GM21360 (cell line): ENCODE measurements at regions not wholly inside any gene's neighbourhood (a gene's known extent, or its start where the extent isn't known, plus 50 kb on each side); places are given as distances from the start of the nearest gene placed in this dataset.
"Not testable (repeated sequence)": the region's sequence is repeated elsewhere in the genome, so short reads cannot be mapped to it uniquely, and the experiment has no call there.

Experiments used
- ATAC-seq: cut with Tn5 transposase; IDR thresholded peaks from one replicate; pipeline ENCODE4 v1.9.1; 2021; ENCODE audit warnings: mild to moderate bottlenecking, moderate library complexity; ENCODE audit not compliant: unreplicated experiment

GRCh38 chr5:125064621-125065438 is 318.4 kb upstream of the ZNF608 start:
- no peak for ATAC-seq

GRCh38 chr5:125065741-125066140 is 319.3 kb upstream of the ZNF608 start:
- no peak for ATAC-seq

- ATAC-seq: no peak
These were observed 324.5 kb upstream of the ZNF608 start for GRCh38 chr5:125070961-125071360.

- no peak for ATAC-seq
These were observed 326.7 kb upstream of the ZNF608 start for GRCh38 chr5:125073090-125073489.

- no peak for ATAC-seq
These were observed 329.1 kb upstream of the ZNF608 start for GRCh38 chr5:125075567-125075966.

- not testable (repeated sequence) for ATAC-seq
These were observed 332.6 kb upstream of the ZNF608 start for GRCh38 chr5:125079028-125079427.

- no peak for ATAC-seq
These were observed 334.7 kb upstream of the ZNF608 start for GRCh38 chr5:125081101-125081500.

GRCh38 chr5:125083981-125084380 is 337.5 kb upstream of the ZNF608 start:
- no peak for ATAC-seq

GRCh38 chr5:125085797-125086505 is 339.5 kb upstream of the ZNF608 start:
- ATAC-seq: no peak

- no peak for ATAC-seq
These were observed 342.2 kb upstream of the ZNF608 start for GRCh38 chr5:125088522-125089105.

GRCh38 chr5:125092138-125092537 is 345.7 kb upstream of the ZNF608 start:
- ATAC-seq: not testable (repeated sequence)

- ATAC-seq: no peak
These were observed 347.3 kb upstream of the ZNF608 start for GRCh38 chr5:125093776-125094175.

- ATAC-seq: no peak
These were observed 353.9 kb upstream of the ZNF608 start for GRCh38 chr5:125100342-125100741.

GRCh38 chr5:125100951-125101350 is 354.5 kb upstream of the ZNF608 start:
- no peak for ATAC-seq

GRCh38 chr5:125103459-125103858 is 357.0 kb upstream of the ZNF608 start:
- no peak for ATAC-seq

- ATAC-seq: no peak
These were observed 359.8 kb upstream of the ZNF608 start for GRCh38 chr5:125106271-125106670.

GRCh38 chr5:125106881-125107280 is 360.4 kb upstream of the ZNF608 start:
- ATAC-seq: no peak

- ATAC-seq: no peak
These were observed 362.9 kb upstream of the ZNF608 start for GRCh38 chr5:125109293-125109692.

- no peak for ATAC-seq
These were observed 363.4 kb upstream of the ZNF608 start for GRCh38 chr5:125109816-125110215.

- ATAC-seq: no peak
These were observed 365.8 kb upstream of the ZNF608 start for GRCh38 chr5:125112196-125112595.

- ATAC-seq: peak; percentile 67
These were observed 366.9 kb upstream of the ZNF608 start for GRCh38 chr5:125113328-125113727.

- no peak for ATAC-seq
These were observed 368.7 kb upstream of the ZNF608 start for GRCh38 chr5:125115195-125115525.
